GM12892 (cell line): ENCODE measurements at regions not wholly inside any gene's neighbourhood (a gene's known extent, or its start where the extent isn't known, plus 50 kb on each side); places are given as distances from the start of the nearest gene placed in this dataset.

ENCODE experiments used
- POLR2A ChIP-seq: IDR thresholded peaks from 2 replicates; pipeline ENCODE4 v1.6.1; 2011; ENCODE audit warnings: low read depth, low read length, control low read depth
- POLR2AphosphoS5 ChIP-seq: IDR thresholded peaks from 2 replicates; pipeline ENCODE4 v1.6.1; 2011; ENCODE audit warnings: low read depth, low read length, control low read depth
- TAF1 ChIP-seq: IDR thresholded peaks from 2 replicates; pipeline ENCODE4 v1.6.1; 2011; ENCODE audit warnings: low read depth, mild to moderate bottlenecking, control low read depth, low read length, borderline replicate concordance

DNA sequence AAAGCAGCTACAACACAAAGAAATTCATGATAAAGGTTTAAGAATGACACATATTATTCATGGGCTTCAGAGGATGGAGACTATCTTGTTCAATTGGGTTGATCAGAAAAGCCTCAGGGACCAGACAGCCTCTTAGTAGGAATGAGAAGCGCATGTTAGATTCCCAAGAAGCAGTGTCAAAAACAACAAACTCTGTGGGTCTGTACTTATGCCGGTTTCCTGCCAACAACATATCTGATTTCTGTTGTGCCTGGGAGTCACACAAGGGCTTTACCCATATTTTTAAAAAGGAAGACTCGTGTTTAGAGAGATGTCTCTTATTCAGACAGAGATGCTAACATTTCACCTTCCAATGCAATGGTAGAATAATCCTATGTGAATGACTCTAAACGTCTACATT lies 2180.6 kb upstream of the CELF4 start:
- no peak for TF ChIP-seq POLR2A
- no peak for TF ChIP-seq POLR2AphosphoS5
- TF ChIP-seq TAF1: no peak
